ENCODE measurements at regions not wholly inside any gene's neighbourhood (a gene's known extent, or its start where the extent isn't known, plus 50 kb on each side); places are given as distances from the start of the nearest gene placed in this dataset.

DNA sequence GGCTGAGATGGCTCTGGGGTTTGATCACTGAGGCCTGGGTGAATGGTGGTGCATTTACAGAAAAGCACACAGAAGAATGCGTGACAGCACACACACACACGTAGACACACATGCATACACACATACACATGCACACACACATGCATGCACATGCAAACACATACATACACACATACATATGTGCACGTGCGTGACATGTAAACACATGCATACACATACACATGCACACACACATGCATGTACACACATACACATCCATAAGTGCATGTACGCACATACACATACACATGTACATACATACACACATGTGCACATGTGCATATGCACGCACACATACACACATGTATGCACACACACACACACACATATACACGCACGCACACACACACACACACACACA lies 108.4 kb downstream of the AIPL1 start:
- no peaks in the 10 kb centered on the region for H3K27me3 ChIP-seq
- TF ChIP-seq, protein P1, sequence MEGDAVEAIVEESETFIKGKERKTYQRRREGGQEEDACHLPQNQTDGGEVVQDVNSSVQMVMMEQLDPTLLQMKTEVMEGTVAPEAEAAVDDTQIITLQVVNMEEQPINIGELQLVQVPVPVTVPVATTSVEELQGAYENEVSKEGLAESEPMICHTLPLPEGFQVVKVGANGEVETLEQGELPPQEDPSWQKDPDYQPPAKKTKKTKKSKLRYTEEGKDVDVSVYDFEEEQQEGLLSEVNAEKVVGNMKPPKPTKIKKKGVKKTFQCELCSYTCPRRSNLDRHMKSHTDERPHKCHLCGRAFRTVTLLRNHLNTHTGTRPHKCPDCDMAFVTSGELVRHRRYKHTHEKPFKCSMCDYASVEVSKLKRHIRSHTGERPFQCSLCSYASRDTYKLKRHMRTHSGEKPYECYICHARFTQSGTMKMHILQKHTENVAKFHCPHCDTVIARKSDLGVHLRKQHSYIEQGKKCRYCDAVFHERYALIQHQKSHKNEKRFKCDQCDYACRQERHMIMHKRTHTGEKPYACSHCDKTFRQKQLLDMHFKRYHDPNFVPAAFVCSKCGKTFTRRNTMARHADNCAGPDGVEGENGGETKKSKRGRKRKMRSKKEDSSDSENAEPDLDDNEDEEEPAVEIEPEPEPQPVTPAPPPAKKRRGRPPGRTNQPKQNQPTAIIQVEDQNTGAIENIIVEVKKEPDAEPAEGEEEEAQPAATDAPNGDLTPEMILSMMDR (IDR thresholded peaks at IDR 0.05): no peak
- TF ChIP-seq POLR2A (IDR thresholded peaks at IDR 0.05): no peak
- no peak for TF ChIP-seq EP300 (IDR thresholded peaks at IDR 0.05)
- no peak overlapping the region for H3K27ac ChIP-seq
- no peaks in the 10 kb centered on the region for H3K36me3 ChIP-seq
- WGBS, 2 donors: 62 to 75% methylated on average over 8 of the region's 8 CpGs
- no peaks in the 10 kb centered on the region for H3K4me1 ChIP-seq
- no peak overlapping the region for H3K4me3 ChIP-seq
- DNase-seq (ENCODE audit: low spot score in 2 of 2): no peak
- peaks cover 0 to 10% (median 0%) of the 10 kb centered on the region in 4 donors for H3K9me3 ChIP-seq

- no peaks in the 10 kb centered on the region for H3K4me1 ChIP-seq
- no peak overlapping the region for H3K27ac ChIP-seq
- DNase-seq (ENCODE audit: low spot score in 2 of 2): no peak
- no peaks in the 10 kb centered on the region for H3K36me3 ChIP-seq
- TF ChIP-seq POLR2A (IDR thresholded peaks at IDR 0.05) (no peak), EP300 (IDR thresholded peaks at IDR 0.05) (no peak)
- TF ChIP-seq, protein P1 (IDR thresholded peaks at IDR 0.05): no peak
- peaks cover 0 to 10% (median 0%) of the 10 kb centered on the region in 4 donors for H3K9me3 ChIP-seq
- H3K4me3 ChIP-seq: no peak overlapping the region
- no peaks in the 10 kb centered on the region for H3K27me3 ChIP-seq
- WGBS, 2 donors: 73 to 74% methylated on average over 8 of the region's 8 CpGs
These were observed 109.2 kb downstream of the AIPL1 start for GRCh38 chr17:6325741-6326140.

DNA sequence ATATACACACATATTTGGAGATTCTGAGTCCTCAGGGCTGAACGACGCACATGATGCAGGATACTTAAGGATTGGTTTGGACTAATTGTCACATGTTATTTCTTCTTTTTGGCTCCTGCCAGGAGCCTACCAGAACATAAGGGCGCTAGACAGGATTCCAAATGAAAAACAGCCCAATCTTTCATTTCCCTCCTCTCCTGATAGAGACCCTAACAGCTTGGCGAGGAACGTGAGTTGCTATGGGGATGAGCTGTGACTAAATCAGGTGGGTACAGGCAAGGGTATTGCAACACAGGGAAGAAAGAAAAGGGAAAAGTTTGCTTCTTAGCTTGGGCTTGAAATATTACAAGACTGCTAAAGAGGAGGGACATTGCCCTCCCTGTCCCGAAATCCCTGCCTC lies 109.9 kb downstream of the AIPL1 start:
- peaks cover 0 to 10% (median 0%) of the 10 kb centered on the region in 4 donors for H3K9me3 ChIP-seq
- no peak for DNase-seq (ENCODE audit: low spot score in 2 of 2)
- 73 to 80% methylated on average over 6 of the region's 6 CpGs for WGBS, 2 donors
- H3K4me1 ChIP-seq: no peaks in the 10 kb centered on the region
- no peak overlapping the region for H3K27ac ChIP-seq
- TF ChIP-seq, protein P1 (IDR thresholded peaks at IDR 0.05): no peak
- TF ChIP-seq POLR2A (IDR thresholded peaks at IDR 0.05): no peak
- no peak for TF ChIP-seq EP300 (IDR thresholded peaks at IDR 0.05)
- H3K27me3 ChIP-seq: no peaks in the 10 kb centered on the region
- no peaks in the 10 kb centered on the region for H3K36me3 ChIP-seq
- no peak overlapping the region for H3K4me3 ChIP-seq

DNA sequence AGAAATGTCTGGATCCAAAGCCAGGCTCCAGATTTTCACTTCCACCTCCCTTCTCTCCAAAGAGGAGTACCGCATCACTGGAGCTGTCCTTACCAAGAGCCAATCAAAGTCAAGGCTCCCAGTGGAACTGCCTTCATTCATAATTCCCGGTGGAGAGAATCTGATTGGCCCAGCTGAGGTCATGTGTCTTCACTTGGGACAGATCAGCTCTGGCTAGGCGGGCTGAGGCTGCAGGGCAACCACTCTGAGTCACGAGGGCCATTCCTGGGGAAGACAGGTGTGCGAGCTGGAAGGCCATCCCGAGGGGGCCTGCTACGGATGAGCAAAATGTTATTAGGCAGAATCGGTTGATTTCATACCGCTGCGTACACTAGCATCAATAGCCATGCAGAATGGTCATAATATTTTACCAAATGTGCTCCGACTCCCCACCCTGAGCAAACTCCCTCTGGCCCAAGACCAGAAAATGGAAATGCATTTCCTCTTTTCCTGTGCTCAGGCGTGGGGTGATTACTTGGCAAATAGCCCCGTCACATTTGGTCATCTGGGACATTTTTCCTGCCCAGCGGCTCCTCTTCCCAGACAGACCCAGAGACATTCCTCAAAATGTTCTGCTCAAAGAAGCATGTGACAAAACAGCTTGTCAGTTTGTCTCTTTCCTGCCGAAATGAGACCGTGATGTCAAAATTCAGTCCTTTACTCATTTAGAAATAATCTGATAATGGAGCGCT lies 111.1 kb downstream of the AIPL1 start:
- Histone ChIP-seq H3K9me3 (peaks cover 0 to 14% (median 0%) of the 10 kb centered on the region in 4 donors), H3K4me1 (no peaks in the 10 kb centered on the region), H3K27ac (no peak overlapping the region), H3K36me3 (no peaks in the 10 kb centered on the region), H3K4me3 (no peak overlapping the region), H3K27me3 (no peaks in the 10 kb centered on the region)
- TF ChIP-seq POLR2A (IDR thresholded peaks at IDR 0.05): no peak
- TF ChIP-seq, protein P1 (IDR thresholded peaks at IDR 0.05): no peak
- no peak for TF ChIP-seq EP300 (IDR thresholded peaks at IDR 0.05)
- 53 to 57% methylated on average over 17 of the region's 17 CpGs for WGBS, 2 donors
- no peak for DNase-seq (ENCODE audit: low spot score in 2 of 2)

DNA sequence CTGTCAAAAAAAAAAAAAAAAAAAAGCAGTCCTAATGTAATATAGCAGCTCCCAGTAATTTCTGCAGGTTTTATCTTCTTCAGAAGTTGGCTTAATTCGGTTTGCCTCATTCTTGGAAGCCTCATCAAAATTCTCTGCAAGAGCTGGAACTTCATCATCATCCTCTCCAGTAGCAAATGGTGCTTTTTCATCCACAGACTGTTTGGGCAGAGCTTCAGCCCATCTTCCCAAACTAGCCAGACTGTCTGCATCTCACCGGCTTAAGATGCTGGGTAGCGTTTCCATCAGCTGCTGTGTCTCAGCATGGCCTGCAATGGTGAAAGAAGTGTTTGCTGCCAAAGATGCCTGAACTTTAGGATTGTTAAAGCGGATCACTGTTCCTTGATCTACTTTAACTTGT lies 112.6 kb downstream of the AIPL1 start:
- Histone ChIP-seq H3K9me3 (peaks cover 0 to 14% (median 0%) of the 10 kb centered on the region in 4 donors), H3K36me3 (no peaks in the 10 kb centered on the region), H3K4me3 (no peak overlapping the region), H3K27me3 (no peaks in the 10 kb centered on the region), H3K4me1 (no peaks in the 10 kb centered on the region), H3K27ac (no peak overlapping the region)
- TF ChIP-seq, protein P1 (IDR thresholded peaks at IDR 0.05): no peak
- TF ChIP-seq EP300 (IDR thresholded peaks at IDR 0.05) (no peak), POLR2A (IDR thresholded peaks at IDR 0.05) (no peak)
- no peak for DNase-seq (ENCODE audit: low spot score in 2 of 2)
- WGBS, 2 donors: 87 to 88% methylated on average over 4 of the region's 4 CpGs
